Muscle layer of colon (tissue), 2 donors: ENCODE measurements at regions not wholly inside any gene's neighbourhood (a gene's known extent, or its start where the extent isn't known, plus 50 kb on each side); places are given as distances from the start of the nearest gene placed in this dataset.
A peak's percentile ranks its signal among the peaks of the same experiment; 100 is the strongest.

Experiments
- H3K27ac ChIP-seq: one replicate; pipeline ENCODE4 v1.7.0; 2013; ENCODE audit warnings: low read depth, mild to moderate bottlenecking, low read length, moderate library complexity
- H3K27me3 ChIP-seq, 2 donors: one replicate each; pipeline ENCODE4 v1.7.0; 2013; ENCODE audit warnings: low read length in 2 of 2, mild to moderate bottlenecking in 2 of 2; ENCODE audit not compliant: insufficient read depth in 2 of 2, control insufficient read depth in 1 of 2
- H3K36me3 ChIP-seq: one replicate; pipeline ENCODE4 v1.7.0; 2013; ENCODE audit warnings: mild to moderate bottlenecking, low read length; ENCODE audit not compliant: insufficient read depth
- H3K4me1 ChIP-seq: one replicate; pipeline ENCODE4 v1.7.0; 2013; ENCODE audit warnings: mild to moderate bottlenecking, low read length; ENCODE audit not compliant: insufficient read depth
- H3K4me3 ChIP-seq, 2 donors: one replicate each; pipeline ENCODE4 v1.7.0; 2013; ENCODE audit warnings: low read length in 2 of 2, low read depth in 1 of 2, mild to moderate bottlenecking in 1 of 2, moderate library complexity in 1 of 2
- H3K9ac ChIP-seq: one replicate; pipeline ENCODE4 v1.7.0; 2013; ENCODE audit warnings: low read length
- H3K9me3 ChIP-seq: one replicate; pipeline ENCODE4 v1.7.0; 2013; ENCODE audit warnings: mild to moderate bottlenecking, low read length
- donor health status: abdominal sarcoma.
- donor health status: Adenocarcinoma of cecum.

- Histone ChIP-seq H3K4me1 (peaks cover 5% of the 10 kb centered on the region), H3K9ac (no peak overlapping the region), H3K9me3 (no peaks in the 10 kb centered on the region), H3K27me3 (no peaks in the 10 kb centered on the region), H3K36me3 (no peaks in the 10 kb centered on the region), H3K27ac (no peak overlapping the region), H3K4me3 (peak overlapping the region in 1 of 2 donors; percentile 21)
Observed at GRCh38 chr9:23590276-23591000, 235.6 kb downstream of the ELAVL2 start.

GRCh38 chr9:23594421-23594820 lies 231.6 kb downstream of the ELAVL2 start:
- H3K9ac ChIP-seq: no peak overlapping the region
- no peak overlapping the region for H3K27ac ChIP-seq
- H3K36me3 ChIP-seq: no peaks in the 10 kb centered on the region
- H3K4me1 ChIP-seq: peaks cover 5% of the 10 kb centered on the region
- no peaks in the 10 kb centered on the region for H3K9me3 ChIP-seq
- H3K27me3 ChIP-seq: no peaks in the 10 kb centered on the region
- H3K4me3 ChIP-seq: no peak overlapping the region

- H3K4me3 ChIP-seq: no peak overlapping the region
- H3K9me3 ChIP-seq: no peaks in the 10 kb centered on the region
- H3K9ac ChIP-seq: no peak overlapping the region
- H3K36me3 ChIP-seq: no peaks in the 10 kb centered on the region
- H3K27ac ChIP-seq: no peak overlapping the region
- H3K27me3 ChIP-seq: no peaks in the 10 kb centered on the region
- no peaks in the 10 kb centered on the region for H3K4me1 ChIP-seq
Observed at GRCh38 chr9:23596913-23597634, 229.0 kb downstream of the ELAVL2 start.

GRCh38 chr9:23598994-23599393 lies 227.0 kb downstream of the ELAVL2 start:
- H3K9me3 ChIP-seq: no peaks in the 10 kb centered on the region
- H3K4me3 ChIP-seq: no peak overlapping the region
- H3K9ac ChIP-seq: no peak overlapping the region
- H3K4me1 ChIP-seq: no peaks in the 10 kb centered on the region
- H3K36me3 ChIP-seq: no peaks in the 10 kb centered on the region
- H3K27ac ChIP-seq: no peak overlapping the region
- no peaks in the 10 kb centered on the region for H3K27me3 ChIP-seq

GRCh38 chr9:23603311-23603710 lies 222.7 kb downstream of the ELAVL2 start:
- no peaks in the 10 kb centered on the region for H3K27me3 ChIP-seq
- no peaks in the 10 kb centered on the region for H3K4me1 ChIP-seq
- H3K27ac ChIP-seq: no peak overlapping the region
- H3K9me3 ChIP-seq: no peaks in the 10 kb centered on the region
- no peak overlapping the region for H3K4me3 ChIP-seq
- H3K9ac ChIP-seq: no peak overlapping the region
- no peaks in the 10 kb centered on the region for H3K36me3 ChIP-seq

- Histone ChIP-seq H3K36me3 (no peaks in the 10 kb centered on the region), H3K9ac (no peak overlapping the region), H3K27ac (no peak overlapping the region), H3K4me3 (no peak overlapping the region), H3K4me1 (no peaks in the 10 kb centered on the region), H3K27me3 (no peaks in the 10 kb centered on the region), H3K9me3 (no peaks in the 10 kb centered on the region)
Observed at GRCh38 chr9:23606107-23606506, 219.9 kb downstream of the ELAVL2 start.

- no peaks in the 10 kb centered on the region for H3K9me3 ChIP-seq
- no peaks in the 10 kb centered on the region for H3K36me3 ChIP-seq
- no peak overlapping the region for H3K4me3 ChIP-seq
- H3K27me3 ChIP-seq: no peaks in the 10 kb centered on the region
- H3K4me1 ChIP-seq: no peaks in the 10 kb centered on the region
- H3K27ac ChIP-seq: no peak overlapping the region
- no peak overlapping the region for H3K9ac ChIP-seq
Observed at GRCh38 chr9:23608456-23608855, 217.6 kb downstream of the ELAVL2 start.

- Histone ChIP-seq H3K9me3 (no peaks in the 10 kb centered on the region), H3K4me3 (no peak overlapping the region), H3K36me3 (no peaks in the 10 kb centered on the region), H3K27ac (no peak overlapping the region), H3K27me3 (no peaks in the 10 kb centered on the region), H3K9ac (no peak overlapping the region), H3K4me1 (no peaks in the 10 kb centered on the region)
Observed at GRCh38 chr9:23611869-23612268, 214.2 kb downstream of the ELAVL2 start.

- no peaks in the 10 kb centered on the region for H3K27me3 ChIP-seq
- H3K4me3 ChIP-seq: no peak overlapping the region
- no peaks in the 10 kb centered on the region for H3K36me3 ChIP-seq
- H3K9ac ChIP-seq: no peak overlapping the region
- H3K27ac ChIP-seq: no peak overlapping the region
- H3K4me1 ChIP-seq: no peaks in the 10 kb centered on the region
- H3K9me3 ChIP-seq: no peaks in the 10 kb centered on the region
Observed at GRCh38 chr9:23615569-23615968, 210.5 kb downstream of the ELAVL2 start.

GRCh38 chr9:23621188-23621587 lies 204.9 kb downstream of the ELAVL2 start:
- no peaks in the 10 kb centered on the region for H3K4me1 ChIP-seq
- H3K4me3 ChIP-seq: no peak overlapping the region
- H3K9me3 ChIP-seq: no peaks in the 10 kb centered on the region
- no peak overlapping the region for H3K9ac ChIP-seq
- H3K27ac ChIP-seq: no peak overlapping the region
- H3K27me3 ChIP-seq: no peaks in the 10 kb centered on the region
- H3K36me3 ChIP-seq: no peaks in the 10 kb centered on the region

- H3K27me3 ChIP-seq: no peaks in the 10 kb centered on the region
- H3K27ac ChIP-seq: no peak overlapping the region
- H3K9me3 ChIP-seq: no peaks in the 10 kb centered on the region
- H3K4me1 ChIP-seq: no peaks in the 10 kb centered on the region
- H3K4me3 ChIP-seq: no peak overlapping the region
- H3K9ac ChIP-seq: no peak overlapping the region
- H3K36me3 ChIP-seq: no peaks in the 10 kb centered on the region
Observed at GRCh38 chr9:23621924-23622323, 204.1 kb downstream of the ELAVL2 start.

- H3K27ac ChIP-seq: no peak overlapping the region
Observed at GRCh38 chr9:23622396-23622795, 203.6 kb downstream of the ELAVL2 start.

More at GRCh38 chr9:23622396-23622795, 203.6 kb downstream of the ELAVL2 start:
- Histone ChIP-seq H3K4me3 (no peak overlapping the region), H3K27me3 (no peaks in the 10 kb centered on the region), H3K36me3 (no peaks in the 10 kb centered on the region), H3K9me3 (no peaks in the 10 kb centered on the region), H3K4me1 (no peaks in the 10 kb centered on the region), H3K9ac (no peak overlapping the region)
